AG09309 (cell line): ENCODE measurements at regions not wholly inside any gene's neighbourhood (a gene's known extent, or its start where the extent isn't known, plus 50 kb on each side); places are given as distances from the start of the nearest gene placed in this dataset.

Source experiments
- DNase-seq: peaks from one replicate; pipeline ENCODE4 v3.0.0-alpha.2; 2010; ENCODE audit warnings: low read depth
- H3K4me3 ChIP-seq: 2 replicates; pipeline ENCODE4 v1.5.1; 2011; ENCODE audit warnings: mild to moderate bottlenecking, low read depth, low read length, moderate library complexity; ENCODE audit not compliant: control insufficient read depth
- TF ChIP-seq, protein P1 (sequence below): IDR thresholded peaks from 2 replicates; pipeline ENCODE4 v1.5.1; 2011; ENCODE audit warnings: mild to moderate bottlenecking, low read depth, low read length, inconsistent platforms; ENCODE audit not compliant: insufficient read depth, control insufficient read depth; ENCODE audit errors: missing control alignments

DNA sequence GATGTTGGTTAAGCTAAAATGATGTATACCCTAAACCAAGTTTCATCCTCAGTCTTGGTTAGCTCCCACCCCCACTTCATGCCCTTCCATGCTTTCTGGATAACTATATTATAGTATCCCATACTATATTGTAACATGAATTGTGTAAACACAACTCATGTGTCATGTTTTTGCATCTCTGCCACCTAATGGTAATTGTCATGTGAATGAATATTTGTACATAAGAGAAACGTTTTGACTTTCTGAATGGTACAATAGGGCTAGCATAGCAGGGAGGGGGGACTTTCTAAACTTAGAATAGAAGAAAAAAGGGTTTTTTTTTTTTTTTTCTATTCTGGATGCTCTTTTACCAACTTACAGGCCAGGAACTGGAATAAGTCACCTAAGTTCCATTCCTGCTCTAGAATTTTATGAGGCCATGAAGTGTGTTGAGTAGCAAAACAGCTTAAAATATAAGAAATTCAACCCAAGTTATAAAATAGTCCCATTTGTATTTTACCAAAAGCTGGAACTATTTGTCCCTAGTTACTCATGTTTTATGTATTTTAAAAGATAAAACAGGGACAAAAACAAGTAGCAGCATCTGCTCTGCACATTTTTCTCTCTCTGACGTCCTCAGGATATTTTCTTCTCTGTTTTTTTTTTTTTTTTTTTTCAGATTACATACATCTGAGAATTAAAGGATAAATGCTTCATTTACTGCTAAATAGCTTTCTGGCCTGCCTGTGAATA, 77.4 kb downstream of the HLX start:
- H3K4me3 ChIP-seq, result no peak overlapping the region
- TF ChIP-seq, protein P1, sequence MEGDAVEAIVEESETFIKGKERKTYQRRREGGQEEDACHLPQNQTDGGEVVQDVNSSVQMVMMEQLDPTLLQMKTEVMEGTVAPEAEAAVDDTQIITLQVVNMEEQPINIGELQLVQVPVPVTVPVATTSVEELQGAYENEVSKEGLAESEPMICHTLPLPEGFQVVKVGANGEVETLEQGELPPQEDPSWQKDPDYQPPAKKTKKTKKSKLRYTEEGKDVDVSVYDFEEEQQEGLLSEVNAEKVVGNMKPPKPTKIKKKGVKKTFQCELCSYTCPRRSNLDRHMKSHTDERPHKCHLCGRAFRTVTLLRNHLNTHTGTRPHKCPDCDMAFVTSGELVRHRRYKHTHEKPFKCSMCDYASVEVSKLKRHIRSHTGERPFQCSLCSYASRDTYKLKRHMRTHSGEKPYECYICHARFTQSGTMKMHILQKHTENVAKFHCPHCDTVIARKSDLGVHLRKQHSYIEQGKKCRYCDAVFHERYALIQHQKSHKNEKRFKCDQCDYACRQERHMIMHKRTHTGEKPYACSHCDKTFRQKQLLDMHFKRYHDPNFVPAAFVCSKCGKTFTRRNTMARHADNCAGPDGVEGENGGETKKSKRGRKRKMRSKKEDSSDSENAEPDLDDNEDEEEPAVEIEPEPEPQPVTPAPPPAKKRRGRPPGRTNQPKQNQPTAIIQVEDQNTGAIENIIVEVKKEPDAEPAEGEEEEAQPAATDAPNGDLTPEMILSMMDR, result no peak
- DNase-seq, result peak; percentile 18

DNA sequence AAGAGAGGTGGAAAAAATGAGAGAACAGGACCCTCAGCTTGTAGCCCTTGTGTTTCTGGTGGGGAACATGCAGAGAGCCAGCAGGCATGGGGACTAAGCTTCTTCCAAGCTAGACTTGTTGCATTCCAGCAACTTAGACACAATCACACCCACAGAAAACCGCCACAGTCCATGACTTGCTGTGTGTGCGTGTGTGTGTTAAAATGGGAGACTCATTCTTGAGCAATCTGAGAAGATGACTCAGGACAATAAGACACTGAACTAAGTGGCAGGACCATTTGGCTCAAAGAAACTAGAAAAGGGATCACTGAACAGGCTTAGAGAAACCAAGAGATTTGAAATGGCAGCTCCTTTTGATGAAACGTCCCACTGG, 78.0 kb downstream of the HLX start:
- H3K4me3 ChIP-seq, result no peak overlapping the region
- TF ChIP-seq, protein P1, result no peak
- DNase-seq, result peak; percentile 97

DNA sequence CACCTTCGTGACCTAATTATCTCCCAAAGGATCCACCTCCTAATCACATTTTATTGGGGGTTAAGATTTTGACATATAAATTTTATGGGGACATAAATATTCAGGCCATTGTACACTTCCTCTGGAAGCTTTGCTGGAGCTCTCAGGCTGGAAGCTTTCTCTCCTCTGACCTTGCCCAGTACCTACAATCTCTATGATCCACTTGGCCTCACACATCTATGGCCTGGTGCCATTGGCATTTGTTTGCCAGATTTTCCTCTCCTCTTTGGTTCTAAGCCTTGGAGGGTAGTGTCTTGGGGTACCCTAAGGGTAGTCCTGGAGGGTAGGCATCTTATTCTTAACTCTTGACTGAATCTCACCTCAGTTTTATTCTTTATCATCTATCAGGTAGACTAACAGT, 79.0 kb downstream of the HLX start:
- TF ChIP-seq, protein P1, result no peak
- no peak overlapping the region for H3K4me3 ChIP-seq
- no peak for DNase-seq

DNA sequence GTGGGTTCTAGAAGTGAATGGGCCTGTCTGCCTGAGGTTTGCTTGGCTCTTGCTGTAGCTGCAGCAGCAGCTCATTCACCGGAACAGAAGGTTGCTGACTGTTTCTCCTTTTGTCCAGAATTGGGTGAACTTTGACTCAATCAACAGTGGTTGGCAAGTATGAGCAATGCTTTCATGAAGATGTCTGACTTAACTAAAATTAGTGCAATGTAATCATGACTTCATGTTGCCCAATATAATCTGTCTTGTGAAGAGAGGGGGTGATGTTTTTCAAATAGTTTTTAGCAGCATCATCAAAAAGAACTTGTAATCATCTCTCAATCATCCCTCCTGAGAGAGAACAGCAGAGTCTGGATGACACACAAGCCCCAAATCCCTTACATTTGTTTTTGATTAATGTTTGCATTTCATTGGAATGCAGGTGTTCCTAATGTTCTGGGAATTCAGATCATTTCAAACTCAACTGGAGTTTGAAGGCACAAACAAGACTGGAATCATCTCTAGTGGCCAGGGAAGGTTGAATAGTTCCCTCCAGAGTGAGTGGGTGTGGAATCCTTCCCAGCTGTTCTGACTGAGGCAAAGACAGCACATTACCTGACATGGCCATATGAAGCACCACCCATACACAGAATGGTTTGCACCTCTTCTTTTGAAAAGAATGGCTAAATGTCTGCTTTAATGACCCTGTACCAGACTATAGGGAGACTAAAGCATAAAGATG, 82.9 kb downstream of the HLX start:
- DNase-seq, result peak; percentile 98
- H3K4me3 ChIP-seq, result no peak overlapping the region
- TF ChIP-seq, protein P1, result no peak

DNA sequence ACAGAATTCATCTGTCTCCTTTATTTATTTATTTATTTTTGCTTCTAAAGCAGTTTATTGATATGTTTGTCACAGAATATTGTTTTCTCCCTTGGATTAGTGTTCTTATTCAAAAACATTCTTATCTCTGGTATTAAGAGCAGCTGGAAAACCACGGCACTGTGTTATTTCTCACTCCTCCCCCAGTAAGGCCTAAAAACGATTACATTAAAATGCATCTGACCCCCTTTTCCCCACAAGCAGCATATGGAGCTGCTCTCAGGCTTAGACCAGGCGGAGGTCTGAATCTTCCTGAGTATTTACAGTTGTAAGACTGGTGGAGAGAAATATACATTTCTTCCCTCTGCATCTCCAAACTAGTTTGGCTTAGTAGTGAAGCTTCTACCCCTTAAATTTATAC, 86.8 kb downstream of the HLX start:
- H3K4me3 ChIP-seq, result no peak overlapping the region
- TF ChIP-seq, protein P1, result no peak
- no peak for DNase-seq

DNA sequence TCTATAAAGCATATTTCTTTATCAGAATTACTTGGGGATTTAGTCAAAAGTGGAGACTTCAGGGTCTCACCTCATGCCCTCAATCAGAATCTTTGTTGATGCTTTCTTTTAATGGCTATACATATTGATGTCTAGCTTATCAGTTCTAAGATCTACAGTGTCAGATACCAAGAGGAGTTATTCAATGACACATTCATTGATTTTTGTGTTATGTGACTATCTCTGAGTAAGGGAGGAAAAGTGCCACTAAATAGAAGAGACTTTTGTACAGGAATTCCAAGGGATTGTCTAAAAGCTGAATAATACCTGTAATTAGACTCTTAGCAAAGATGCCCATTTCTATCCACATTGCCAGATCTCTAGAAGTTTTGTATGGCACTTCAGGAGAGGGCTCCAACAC, 87.2 kb downstream of the HLX start:
- DNase-seq, result no peak
- H3K4me3 ChIP-seq, result no peak overlapping the region
- TF ChIP-seq, protein P1, result no peak
